ENCODE measurements at regions not wholly inside any gene's neighbourhood (a gene's known extent, or its start where the extent isn't known, plus 50 kb on each side); places are given as distances from the start of the nearest gene placed in this dataset.
A peak's percentile ranks its signal among the peaks of the same experiment; 100 is the strongest.

- no peak overlapping the region for H3K27ac ChIP-seq
- TF ChIP-seq CTCF (conservative IDR thresholded peaks at IDR 0.05), result no peak
Measured at GRCh38 chr5:106134549-106134948, 1536.2 kb downstream of the EFNA5 start.

GRCh38 chr5:106127985-106128384 is 1542.8 kb downstream of the EFNA5 start:
- no peak for TF ChIP-seq CTCF (conservative IDR thresholded peaks at IDR 0.05)

GRCh38 chr5:106127341-106127781 is 1543.4 kb downstream of the EFNA5 start:
- H3K27ac ChIP-seq, result no peak overlapping the region
- TF ChIP-seq CTCF (conservative IDR thresholded peaks at IDR 0.05), result no peak

More at GRCh38 chr5:106127985-106128384, 1542.8 kb downstream of the EFNA5 start:
- H3K27ac ChIP-seq, result no peak overlapping the region

DNA sequence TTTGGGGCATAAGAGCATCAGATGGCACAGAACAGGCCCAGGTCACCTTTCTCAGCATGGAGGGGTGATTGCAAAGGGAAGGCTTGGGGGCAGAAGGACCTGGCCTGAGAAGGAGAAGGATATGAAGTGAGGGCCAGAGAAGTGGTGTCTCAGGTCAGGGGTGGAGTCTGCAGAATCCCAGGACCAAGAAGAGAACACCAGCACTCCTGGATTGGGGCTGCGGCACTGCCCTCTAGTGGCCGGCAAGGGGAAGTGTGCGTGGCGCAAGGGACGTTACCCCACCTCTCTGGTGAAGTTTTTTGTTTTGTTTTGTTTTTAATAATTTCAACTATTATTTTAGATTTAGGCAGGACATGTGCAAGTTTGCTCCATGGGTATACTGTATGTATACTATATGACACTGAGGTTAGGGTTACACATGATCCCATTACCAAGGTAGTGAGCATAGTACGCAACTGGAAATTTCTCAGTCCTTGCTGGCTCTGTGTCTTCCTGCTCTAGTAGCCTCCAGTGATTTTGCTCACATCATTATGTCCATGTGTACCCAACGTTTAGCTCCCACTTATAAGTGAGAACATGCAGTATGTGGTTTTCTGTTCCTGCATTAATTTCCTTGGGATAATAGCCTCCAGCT is 1548.6 kb downstream of the EFNA5 start:
- no peak overlapping the region for H3K27ac ChIP-seq
- peak; percentile 93 for TF ChIP-seq CTCF (conservative IDR thresholded peaks at IDR 0.05)

DNA sequence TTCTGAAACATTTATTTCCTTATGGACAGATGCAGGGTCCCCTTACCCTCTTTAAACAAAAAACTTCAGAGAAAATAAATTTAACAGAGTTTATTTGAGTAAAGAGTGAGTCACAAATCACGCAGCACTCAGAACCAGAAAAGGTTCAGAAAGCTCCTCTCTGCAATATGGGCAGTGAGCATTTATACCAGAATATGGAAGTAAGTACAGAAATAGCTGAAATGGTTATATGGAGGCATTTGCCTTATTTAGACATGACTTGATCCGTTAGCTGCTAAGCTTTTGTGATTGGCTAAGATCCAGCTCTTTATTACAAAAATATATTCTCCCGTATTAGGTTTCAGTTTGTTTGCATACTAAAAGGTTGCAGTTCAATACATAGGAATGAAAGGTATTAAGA is 1554.1 kb downstream of the EFNA5 start:
- TF ChIP-seq CTCF (conservative IDR thresholded peaks at IDR 0.05), result no peak

DNA sequence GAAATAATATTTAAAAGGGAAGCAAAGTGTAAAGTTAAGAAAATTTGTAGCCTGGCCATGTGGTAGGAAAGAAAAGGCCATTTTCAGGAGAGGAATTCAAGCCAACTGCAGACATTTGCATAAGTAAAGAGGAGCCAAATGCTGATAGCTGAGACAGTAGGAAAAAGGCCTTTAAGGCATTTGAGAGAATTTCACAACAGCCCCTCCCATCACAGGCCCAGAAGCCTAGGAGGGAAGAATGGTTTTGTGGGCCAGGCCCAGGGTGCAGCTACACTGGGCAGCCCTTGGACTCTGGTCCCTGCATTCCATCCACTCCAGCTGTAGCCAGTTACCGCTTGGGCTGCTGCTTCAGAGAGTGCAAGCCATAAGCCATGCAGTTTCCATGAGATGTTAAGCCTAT is 1556.8 kb downstream of the EFNA5 start:
- no peak for TF ChIP-seq CTCF (conservative IDR thresholded peaks at IDR 0.05)
- no peak overlapping the region for H3K27ac ChIP-seq

More for the DNA sequence above, 1554.1 kb downstream of the EFNA5 start:
- H3K27ac ChIP-seq, result no peak overlapping the region

DNA sequence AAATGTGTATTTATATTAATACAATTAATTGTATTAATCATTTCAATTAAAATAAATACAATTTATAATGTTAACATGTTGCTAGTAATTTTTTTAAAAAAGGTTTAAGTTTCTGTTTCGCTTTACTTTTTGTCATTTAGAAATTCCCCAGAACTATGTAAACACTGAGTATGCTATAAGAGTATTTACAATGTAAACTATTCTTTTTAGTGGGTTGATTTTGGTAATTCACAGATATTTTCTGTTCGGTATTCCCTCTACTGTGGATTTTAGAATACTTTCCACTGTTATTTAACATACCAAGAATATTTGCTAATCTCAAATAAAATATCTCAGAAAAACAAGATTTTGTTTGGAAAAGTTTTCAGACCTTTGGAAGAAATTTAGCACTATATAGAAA is 1564.4 kb downstream of the EFNA5 start:
- TF ChIP-seq CTCF (conservative IDR thresholded peaks at IDR 0.05), result no peak
- H3K27ac ChIP-seq, result no peak overlapping the region

Measured in VCaP (cell line).